ENCODE measurements at regions not wholly inside any gene's neighbourhood (a gene's known extent, or its start where the extent isn't known, plus 50 kb on each side); places are given as distances from the start of the nearest gene placed in this dataset.

DNA sequence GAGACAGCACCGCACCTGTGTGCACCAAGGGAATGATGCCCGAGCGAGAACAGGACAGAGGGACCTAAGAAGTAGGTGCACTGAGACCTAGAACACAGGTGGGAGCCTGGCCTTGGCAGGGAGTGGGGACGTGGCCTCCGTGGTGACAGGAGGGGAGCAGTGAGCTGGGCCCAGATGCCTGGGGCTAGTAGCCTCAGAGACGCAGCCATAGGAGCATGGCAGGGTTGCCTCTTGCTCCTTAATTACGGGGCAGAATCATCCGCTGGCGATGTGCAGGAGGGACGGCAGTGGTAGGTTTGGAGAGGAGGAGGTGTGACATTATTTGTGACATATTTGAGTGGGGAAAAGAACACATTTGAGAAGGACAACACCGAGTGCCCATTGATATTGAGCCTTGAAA, 57.0 kb upstream of the HPCAL1 start:
- no TSS peak for BruUV-seq (replicated peaks)
- intact Hi-C loops (cut with micrococcal nuclease), result no loop called here
- H3K9ac ChIP-seq (ENCODE audit: low read length), result no peak overlapping the region
- no peaks in the 10 kb centered on the region for H3K36me3 ChIP-seq (ENCODE audit: control insufficient read depth in 1 of 2, insufficient read depth in 2 of 2, low read length in 2 of 2)
- no peak overlapping the region for H3K4me2 ChIP-seq (ENCODE audit: low read length)
- H3K79me2 ChIP-seq (ENCODE audit: insufficient read depth, low read length), result no peaks in the 10 kb centered on the region
- no peaks in the 10 kb centered on the region for H3K9me2 ChIP-seq (ENCODE audit: insufficient read depth)
- peaks cover 6 to 8% of the 10 kb centered on the region in 2 experiments; a peak in 2 of 4 replicates for H3K9me3 ChIP-seq (ENCODE audit: control insufficient read depth in 1 of 2, insufficient read depth in 1 of 2, low read depth in 1 of 2, low read length in 2 of 2)
- no peak overlapping the region for H3K27ac ChIP-seq (ENCODE audit: low read depth, low read length)
- DNase-seq (ENCODE audit: low read depth, low spot score) (no peak), ATAC-seq (no peak)
- TF ChIP-seq, protein P1, sequence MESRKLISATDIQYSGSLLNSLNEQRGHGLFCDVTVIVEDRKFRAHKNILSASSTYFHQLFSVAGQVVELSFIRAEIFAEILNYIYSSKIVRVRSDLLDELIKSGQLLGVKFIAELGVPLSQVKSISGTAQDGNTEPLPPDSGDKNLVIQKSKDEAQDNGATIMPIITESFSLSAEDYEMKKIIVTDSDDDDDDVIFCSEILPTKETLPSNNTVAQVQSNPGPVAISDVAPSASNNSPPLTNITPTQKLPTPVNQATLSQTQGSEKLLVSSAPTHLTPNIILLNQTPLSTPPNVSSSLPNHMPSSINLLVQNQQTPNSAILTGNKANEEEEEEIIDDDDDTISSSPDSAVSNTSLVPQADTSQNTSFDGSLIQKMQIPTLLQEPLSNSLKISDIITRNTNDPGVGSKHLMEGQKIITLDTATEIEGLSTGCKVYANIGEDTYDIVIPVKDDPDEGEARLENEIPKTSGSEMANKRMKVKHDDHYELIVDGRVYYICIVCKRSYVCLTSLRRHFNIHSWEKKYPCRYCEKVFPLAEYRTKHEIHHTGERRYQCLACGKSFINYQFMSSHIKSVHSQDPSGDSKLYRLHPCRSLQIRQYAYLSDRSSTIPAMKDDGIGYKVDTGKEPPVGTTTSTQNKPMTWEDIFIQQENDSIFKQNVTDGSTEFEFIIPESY (IDR thresholded peaks at IDR 0.05; ENCODE audit: extremely low read depth, insufficient replicate concordance, low read length), result no peak
- TF ChIP-seq MAX (IDR thresholded peaks at IDR 0.05) (no peak), POLR2AphosphoS5 (IDR thresholded peaks at IDR 0.05; ENCODE audit: low read depth, low read length) (no peak), RAD21 (IDR thresholded peaks at IDR 0.05; ENCODE audit: low read depth) (no peak), TCF7L2 (IDR thresholded peaks at IDR 0.05; ENCODE audit: borderline replicate concordance, extremely low read depth, insufficient read depth, insufficient read length) (no peak), CTCF (IDR thresholded peaks at IDR 0.05 in 2 of 3, conservative IDR thresholded peaks at IDR 0.05 in 1 of 3; ENCODE audit: borderline replicate concordance in 1 of 3, insufficient read depth in 1 of 3, low read depth in 2 of 3, low read length in 2 of 3) (no peak), SP1 (IDR thresholded peaks at IDR 0.05; ENCODE audit: low read depth) (no peak), SIN3A (IDR thresholded peaks at IDR 0.05; ENCODE audit: low read depth) (no peak), JUND (IDR thresholded peaks at IDR 0.05) (no peak), ELF1 (IDR thresholded peaks at IDR 0.05; ENCODE audit: borderline replicate concordance, low read depth) (no peak), FOSL1 (IDR thresholded peaks at IDR 0.05; ENCODE audit: low read depth) (no peak)
- TF ChIP-seq, protein P2, sequence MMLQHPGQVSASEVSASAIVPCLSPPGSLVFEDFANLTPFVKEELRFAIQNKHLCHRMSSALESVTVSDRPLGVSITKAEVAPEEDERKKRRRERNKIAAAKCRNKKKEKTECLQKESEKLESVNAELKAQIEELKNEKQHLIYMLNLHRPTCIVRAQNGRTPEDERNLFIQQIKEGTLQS (IDR thresholded peaks at IDR 0.05), result no peak
- no peak overlapping the region for H2AFZ ChIP-seq (ENCODE audit: low read depth, low read length, poor library complexity, severe bottlenecking)
- RAD21 ChIA-PET (ENCODE audit: low non-redundant PET in 1 of 2, low total read pairs in 2 of 2, uncharacterized antibody in 2 of 2, unreplicated experiment in 2 of 2), result no interaction called here
- POLR2A ChIA-PET, result no interaction called here
- CTCF ChIA-PET, result no interaction called here
- H3K27me3 ChIP-seq (ENCODE audit: insufficient read depth, low read length), result no peaks in the 10 kb centered on the region
- no peak overlapping the region for H3K4me3 ChIP-seq (replicated peaks in 1 of 2; ENCODE audit: low read depth in 1 of 2, low read length in 2 of 2)
- no peaks in the 10 kb centered on the region for H3K4me1 ChIP-seq (ENCODE audit: control insufficient read depth in 1 of 2, insufficient read depth in 2 of 2, low read length in 2 of 2)
- no peaks in the 10 kb centered on the region for H4K20me1 ChIP-seq (ENCODE audit: insufficient read depth)
